SKM-1 (cell line): ENCODE measurements at regions not wholly inside any gene's neighbourhood (a gene's known extent, or its start where the extent isn't known, plus 50 kb on each side); places are given as distances from the start of the nearest gene placed in this dataset.

Experiments used
- DNase-seq: peaks from one replicate; lab custom pipeline; 2025; ENCODE audit not compliant: unreplicated experiment; lab: John Stamatoyannopoulos, UW

GRCh38 chr4:110675426-110675825, 52.5 kb upstream of the PITX2 start:
- no peak for DNase-seq

DNA sequence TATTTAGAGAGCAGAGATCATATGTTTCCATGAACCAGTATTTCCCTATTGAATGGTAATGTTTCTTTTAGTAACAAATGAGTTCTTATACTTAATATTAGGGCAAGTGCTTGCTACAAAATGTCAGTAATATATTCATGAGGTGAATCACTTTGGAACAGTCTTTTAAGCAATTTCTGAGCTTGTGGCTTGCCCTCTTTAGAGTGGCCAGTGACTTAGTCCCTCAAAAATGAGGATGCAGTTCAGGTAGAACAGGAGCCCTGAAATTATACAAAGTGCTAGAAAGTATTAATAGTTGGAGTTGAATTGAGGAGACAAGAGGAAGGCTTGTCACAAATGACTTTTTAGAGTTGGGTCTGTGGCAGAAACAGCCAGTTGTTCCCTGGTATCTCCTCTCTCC, 53.4 kb upstream of the PITX2 start:
- DNase-seq: no peak

GRCh38 chr4:110678517-110679227, 55.8 kb upstream of the PITX2 start:
- DNase-seq: no peak

- DNase-seq: no peak
These were observed 57.4 kb upstream of the PITX2 start for GRCh38 chr4:110680265-110680664.

- no peak for DNase-seq
These were observed 58.5 kb upstream of the PITX2 start for GRCh38 chr4:110681381-110681780.

DNA sequence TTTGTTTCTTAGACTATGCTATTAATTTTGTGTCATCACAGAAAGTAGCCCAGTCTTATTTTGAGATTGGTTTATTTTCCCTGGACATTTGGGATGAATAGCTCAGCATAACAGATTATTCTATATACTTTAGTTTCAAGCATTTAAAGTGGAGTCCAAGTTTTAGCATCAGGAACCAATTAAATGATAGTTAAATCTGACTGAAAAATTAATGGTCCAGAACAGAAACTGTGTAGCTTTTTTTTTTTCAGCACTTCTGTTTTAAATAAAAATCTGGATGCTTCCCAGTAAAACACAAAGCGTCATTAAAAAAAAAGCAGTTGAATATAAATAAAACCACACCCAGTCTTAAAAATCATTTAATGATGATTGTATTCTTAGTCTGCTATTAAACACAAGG, 59.4 kb upstream of the PITX2 start:
- no peak for DNase-seq

- no peak for DNase-seq
These were observed 60.7 kb upstream of the PITX2 start for GRCh38 chr4:110683601-110684000.

GRCh38 chr4:110702326-110702725, 79.4 kb upstream of the PITX2 start:
- DNase-seq: no peak

DNA sequence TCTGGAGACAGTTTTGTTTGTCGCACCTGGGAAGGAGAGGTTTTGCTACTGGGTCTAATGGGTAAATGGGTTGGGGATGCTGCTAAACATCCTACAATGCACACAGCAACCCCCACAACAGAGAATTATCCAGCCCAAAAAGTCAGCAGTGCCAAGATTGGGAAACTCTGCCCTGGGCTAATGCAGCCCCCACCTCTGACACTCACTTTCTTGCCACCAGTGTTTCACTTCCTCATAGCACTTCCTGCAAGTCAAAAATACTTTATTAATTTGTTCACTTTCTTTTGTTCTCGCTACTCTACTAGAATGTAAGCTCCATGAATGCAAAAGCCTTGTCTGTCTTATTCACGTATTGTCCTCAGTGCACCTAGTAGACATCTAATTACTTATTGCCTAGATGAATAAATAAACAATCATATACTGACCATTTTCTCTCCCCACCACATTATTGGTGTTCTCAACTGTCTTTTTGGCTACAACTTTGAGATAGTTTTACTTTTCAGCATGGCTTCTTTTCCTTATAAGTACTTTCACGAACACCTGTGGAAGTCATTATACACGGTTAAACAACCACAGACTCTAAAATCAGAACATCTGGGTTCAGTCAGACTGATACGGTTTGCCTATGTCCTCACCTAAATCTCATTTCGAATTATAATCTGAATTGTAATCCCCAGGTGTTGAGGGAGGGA, 82.0 kb upstream of the PITX2 start:
- DNase-seq: peak; percentile 51

GRCh38 chr4:110705440-110705782, 82.5 kb upstream of the PITX2 start:
- DNase-seq: no peak

- DNase-seq: no peak
These were observed 87.2 kb upstream of the PITX2 start for GRCh38 chr4:110710070-110710469.

DNA sequence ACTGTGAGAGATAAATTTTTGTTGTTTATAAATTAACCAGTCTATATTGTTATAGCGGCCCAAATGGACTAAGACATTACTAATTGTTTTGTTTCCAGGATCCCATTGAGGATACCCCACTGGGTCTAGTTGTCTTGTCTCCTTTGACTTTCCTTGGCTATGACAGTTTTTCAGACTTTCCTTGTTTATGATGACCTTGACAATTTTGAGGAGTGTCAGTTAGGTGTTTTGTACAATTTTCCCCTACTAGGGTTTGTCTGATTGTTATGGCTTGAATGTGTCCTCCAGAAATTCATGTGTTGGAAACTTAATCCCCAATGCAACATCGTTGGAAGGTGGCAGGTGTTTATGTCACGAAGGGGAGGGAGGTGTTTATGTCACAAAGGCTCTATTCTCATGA, 89.6 kb upstream of the PITX2 start:
- no peak for DNase-seq

GRCh38 chr4:110730318-110730717, 107.4 kb upstream of the PITX2 start:
- DNase-seq: no peak

- DNase-seq: no peak
These were observed 111.0 kb upstream of the PITX2 start for GRCh38 chr4:110733901-110734300.

- no peak for DNase-seq
These were observed 112.8 kb upstream of the PITX2 start for GRCh38 chr4:110735686-110736085.

GRCh38 chr4:110737931-110738330, 115.1 kb upstream of the PITX2 start:
- DNase-seq: no peak

- DNase-seq: no peak
These were observed 119.3 kb upstream of the PITX2 start for GRCh38 chr4:110742143-110742542.

- DNase-seq: no peak
These were observed 125.2 kb upstream of the PITX2 start for GRCh38 chr4:110748071-110748470.

GRCh38 chr4:110751183-110751582, 128.3 kb upstream of the PITX2 start:
- DNase-seq: no peak

- DNase-seq: no peak
These were observed 129.1 kb upstream of the PITX2 start for GRCh38 chr4:110751986-110752385.

GRCh38 chr4:110753466-110753865, 130.6 kb upstream of the PITX2 start:
- no peak for DNase-seq

DNA sequence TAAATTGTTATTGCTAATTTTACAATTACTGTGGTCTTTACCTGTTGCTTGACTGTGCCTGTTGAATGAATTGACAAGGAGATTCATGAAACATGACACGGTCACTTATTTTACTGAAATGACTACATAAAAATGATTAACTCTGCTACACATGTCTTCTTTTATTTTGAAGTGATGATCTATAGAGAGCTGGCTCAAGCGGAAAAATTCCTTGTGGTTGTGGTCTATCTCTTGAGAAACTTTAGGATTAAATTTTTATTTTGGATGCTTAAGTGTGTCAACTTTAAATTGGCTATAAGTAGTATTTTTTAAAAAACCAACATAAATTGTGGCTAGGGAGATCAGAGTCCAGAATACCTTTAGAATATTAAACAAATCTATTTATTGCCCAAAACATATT, 131.8 kb upstream of the PITX2 start:
- DNase-seq: no peak

DNA sequence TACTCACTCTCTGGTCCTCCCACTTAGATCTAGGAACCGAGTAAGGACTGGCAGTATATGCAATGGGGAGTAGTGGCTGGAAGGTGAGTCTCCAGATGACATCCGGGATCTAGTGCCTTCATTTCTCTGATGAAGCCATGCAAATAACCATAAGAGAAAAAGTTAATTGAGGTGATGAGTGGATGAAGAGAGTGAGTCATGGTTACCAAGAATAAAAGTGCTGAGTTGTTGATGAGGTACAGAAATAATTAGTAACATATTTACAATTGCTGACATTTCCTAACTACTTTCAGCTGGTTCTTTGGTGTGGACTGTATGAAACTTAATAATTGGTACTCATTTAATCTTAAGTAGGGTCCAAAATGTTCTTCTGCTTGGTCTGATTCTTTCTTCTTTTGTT, 146.7 kb upstream of the PITX2 start:
- no peak for DNase-seq
